Testis (tissue), 2 donors: ENCODE measurements at regions not wholly inside any gene's neighbourhood (a gene's known extent, or its start where the extent isn't known, plus 50 kb on each side); places are given as distances from the start of the nearest gene placed in this dataset.

Experiments used
- CTCF ChIP-seq, 3 experiments: fragments of 450-650 bp in 2 of 3; fragments of 200-600 bp in 1 of 3; sonication (generic) in 1 of 3; IDR thresholded peaks; one replicate each; pipeline ENCODE4 v1.5.1; 2016 to 2019; ENCODE audit warnings: antibody characterized with exemption in 3 of 3, mild to moderate bottlenecking in 2 of 3, moderate library complexity in 1 of 3
- POLR2A ChIP-seq: fragments of 450-650 bp; IDR thresholded peaks from one replicate; pipeline ENCODE4 v1.6.1; 2017; ENCODE audit warnings: antibody characterized with exemption, mild to moderate bottlenecking, moderate library complexity

DNA sequence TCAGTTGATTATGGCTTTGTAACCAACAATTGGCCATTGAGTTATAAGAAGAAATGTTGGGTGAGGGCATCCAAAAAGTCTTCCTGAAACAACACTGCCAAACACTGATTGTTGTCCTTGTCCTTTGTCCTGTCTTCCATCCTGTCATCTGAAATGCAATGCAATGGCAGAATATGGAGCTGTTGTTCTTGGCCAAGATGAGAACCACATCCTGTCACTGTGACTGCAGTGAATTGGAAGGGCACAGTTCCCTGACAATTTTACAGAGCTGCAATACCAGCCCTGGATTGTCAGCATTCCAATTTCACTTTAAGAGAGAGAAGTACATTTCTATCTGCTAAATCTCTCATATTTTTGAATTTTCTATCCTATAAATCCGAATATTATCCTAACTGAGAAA lies 613.3 kb downstream of the FLRT2 start:
- TF ChIP-seq CTCF (IDR thresholded peaks at IDR 0.05) (no peak), POLR2A (no peak)
